NCI-H1048 (cell line): ENCODE measurements at regions not wholly inside any gene's neighbourhood (a gene's known extent, or its start where the extent isn't known, plus 50 kb on each side); places are given as distances from the start of the nearest gene placed in this dataset.
A peak's percentile ranks its signal among the peaks of the same experiment; 100 is the strongest.
"Not testable (repeated sequence)": the region's sequence is repeated elsewhere in the genome, so short reads cannot be mapped to it uniquely, and the experiment has no call there.

Experiments
- DNase-seq: peaks from one replicate; lab custom pipeline; 2025; lab: John Stamatoyannopoulos, UW

DNA sequence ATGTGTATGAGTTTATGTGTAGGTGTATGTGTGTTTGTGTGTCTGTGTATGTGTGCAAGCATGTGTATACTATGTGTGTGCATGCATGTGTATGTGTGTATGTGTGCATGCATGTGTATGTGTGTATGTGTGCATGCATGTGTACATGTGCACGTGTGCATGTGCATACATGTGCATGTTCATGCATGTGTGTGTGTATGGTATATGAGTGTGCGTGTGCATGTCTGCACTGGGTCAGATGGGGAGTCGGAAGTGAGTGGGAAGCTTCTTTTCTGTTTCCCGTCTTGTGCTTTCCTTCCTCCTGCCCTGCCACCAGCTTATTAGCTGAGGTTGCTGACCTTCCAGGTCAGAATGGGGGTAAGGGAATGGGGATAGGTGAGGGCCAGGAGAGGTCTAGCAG lies 174.7 kb downstream of the MAP2K4 start:
- no peak for DNase-seq

DNA sequence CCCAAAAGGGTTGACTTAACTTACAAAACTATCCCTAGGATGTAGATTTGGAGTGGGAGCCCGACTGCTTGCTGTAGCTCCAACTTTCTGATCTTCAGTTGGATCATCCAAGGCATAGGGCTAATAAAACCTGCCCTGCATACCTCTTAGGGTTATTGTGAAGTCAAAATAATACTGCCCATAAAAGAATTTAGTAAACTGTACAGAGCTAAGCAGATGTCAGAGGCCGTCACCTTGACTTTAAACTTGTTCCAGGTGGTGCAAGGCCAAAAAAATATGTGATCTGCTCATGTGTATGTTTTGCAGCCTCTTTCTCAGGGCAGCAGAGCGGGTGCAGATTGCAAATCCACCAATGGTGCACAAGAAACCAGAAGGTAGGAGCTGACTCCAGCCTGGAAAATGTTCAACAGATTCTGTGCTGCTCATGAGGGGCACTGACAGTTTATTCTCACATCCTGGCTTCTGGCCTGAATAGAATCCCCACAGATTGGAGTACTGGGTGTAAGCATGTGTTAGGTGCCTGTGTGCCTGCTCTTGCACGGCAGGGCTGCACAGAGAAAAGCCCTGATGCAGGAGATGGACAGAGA lies 180.7 kb downstream of the MAP2K4 start:
- no peak for DNase-seq

DNA sequence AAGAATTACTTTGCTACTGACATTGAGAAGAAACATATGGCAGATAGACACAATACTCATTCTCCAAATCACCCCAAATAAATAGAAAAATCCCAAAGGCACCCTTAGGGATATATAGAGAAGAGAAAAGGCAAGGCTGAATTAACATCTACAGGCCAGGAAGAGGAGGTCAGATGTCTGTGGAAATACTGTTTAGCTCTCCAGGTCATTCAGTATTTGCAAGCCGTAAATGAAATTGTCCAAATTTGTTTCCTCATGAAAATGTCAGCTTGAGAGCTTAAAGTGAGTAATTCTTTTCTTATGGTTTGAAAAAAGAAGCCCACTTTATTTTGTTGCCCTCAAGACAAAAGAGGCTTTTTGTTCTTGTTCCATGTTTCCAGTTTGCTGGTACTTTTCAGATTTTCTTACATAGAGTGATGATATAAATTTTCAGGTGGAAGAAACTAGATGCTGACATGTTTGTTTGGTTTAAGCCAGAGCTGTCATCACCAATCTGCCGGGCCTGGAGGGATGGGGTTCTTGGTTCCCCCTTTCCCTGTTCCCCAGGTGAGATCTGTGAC lies 189.0 kb downstream of the MAP2K4 start:
- no peak for DNase-seq

DNA sequence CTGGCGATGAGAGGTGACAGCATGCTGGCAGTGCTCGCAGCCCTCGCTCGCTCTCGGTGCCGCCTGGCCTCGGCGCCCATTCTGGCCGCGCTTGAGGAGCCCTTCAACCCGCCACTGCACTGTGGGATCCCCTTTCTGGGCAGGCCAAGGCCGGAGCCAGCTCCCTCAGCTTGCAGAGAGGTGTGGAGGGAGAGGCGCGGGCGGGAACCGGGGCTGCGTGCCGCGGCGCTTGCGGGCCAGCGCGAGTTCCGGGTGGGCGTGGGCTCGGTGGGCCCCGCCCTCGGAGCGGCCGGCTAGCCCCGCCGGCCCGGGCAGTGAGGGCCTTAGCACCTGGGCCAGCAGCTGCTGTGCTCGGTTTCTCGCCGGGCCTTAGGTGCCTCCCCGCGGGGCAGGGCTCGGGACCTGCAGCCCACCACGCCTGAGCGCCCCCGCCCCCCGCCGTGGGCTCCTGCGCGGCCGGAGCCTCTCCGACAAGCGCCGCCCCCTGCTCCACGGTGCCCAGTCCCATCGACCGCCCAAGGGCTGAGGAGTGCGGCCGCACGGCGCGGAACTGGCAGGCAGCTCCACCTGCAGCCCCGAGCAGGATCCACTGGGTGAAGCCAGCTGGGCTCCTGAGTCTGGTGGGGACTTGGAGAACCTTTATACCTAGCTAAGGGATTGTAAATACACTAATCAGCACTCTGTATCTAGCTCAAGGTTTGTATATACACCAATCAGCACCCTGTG lies 200.2 kb downstream of the MAP2K4 start:
- DNase-seq: not testable (repeated sequence)

DNA sequence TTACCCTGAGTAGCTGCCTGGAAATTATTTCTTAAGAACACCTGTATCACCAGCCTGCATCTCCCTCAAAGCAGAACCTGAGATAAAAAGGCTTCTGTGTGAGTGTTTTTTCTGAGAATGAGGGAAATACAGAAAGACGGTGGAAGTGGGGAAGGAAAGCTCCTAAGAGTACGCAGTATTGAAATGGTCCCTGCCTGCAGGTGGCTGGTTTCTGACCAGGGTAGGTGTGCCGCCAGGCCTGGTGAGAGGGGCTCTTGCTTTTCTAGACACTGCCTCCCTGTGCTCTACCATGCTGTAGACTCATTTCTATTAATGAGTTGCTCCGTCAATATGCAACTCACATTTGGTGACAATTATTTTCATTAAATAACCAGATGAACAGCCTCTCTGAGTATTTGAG lies 201.7 kb downstream of the MAP2K4 start:
- no peak for DNase-seq

DNA sequence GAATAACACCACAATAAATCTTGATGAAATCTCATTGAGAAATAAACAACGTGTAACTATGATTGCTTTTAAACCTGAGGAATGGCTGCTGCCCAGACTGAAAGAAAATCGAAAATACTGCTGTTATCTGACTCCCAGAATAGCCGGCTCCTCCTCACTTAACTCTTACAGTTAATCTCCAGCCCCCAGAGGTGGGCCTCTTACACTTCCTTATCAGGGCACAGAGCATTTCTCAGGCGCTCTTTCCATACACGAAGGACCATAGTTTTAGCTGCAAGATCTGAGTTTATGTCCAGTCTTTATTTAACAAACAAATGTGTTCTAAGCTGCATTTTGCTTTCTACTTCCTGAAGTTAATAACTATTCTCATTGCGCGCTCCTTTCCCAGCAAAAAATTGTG lies 206.9 kb downstream of the MAP2K4 start:
- DNase-seq: no peak

DNA sequence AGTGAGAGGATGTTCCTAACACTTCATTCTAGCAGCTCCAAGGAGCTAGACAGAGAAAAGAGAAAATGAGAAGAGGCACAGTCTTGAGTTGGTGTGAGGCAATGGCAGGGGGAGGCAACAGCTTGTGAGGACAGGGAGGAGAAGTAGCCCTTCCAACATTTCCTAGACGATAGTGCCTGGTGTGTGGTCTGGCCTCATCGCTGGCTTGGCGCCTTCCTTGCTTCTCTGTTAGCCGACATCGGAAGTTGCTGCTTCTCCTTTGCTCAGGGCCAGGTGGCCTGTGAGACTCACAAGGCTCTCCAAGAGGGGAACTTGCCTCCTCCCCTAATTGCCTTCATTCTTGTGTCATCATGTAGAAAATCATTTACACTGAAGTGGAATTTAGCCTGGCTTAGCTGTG lies 208.7 kb downstream of the MAP2K4 start:
- no peak for DNase-seq

DNA sequence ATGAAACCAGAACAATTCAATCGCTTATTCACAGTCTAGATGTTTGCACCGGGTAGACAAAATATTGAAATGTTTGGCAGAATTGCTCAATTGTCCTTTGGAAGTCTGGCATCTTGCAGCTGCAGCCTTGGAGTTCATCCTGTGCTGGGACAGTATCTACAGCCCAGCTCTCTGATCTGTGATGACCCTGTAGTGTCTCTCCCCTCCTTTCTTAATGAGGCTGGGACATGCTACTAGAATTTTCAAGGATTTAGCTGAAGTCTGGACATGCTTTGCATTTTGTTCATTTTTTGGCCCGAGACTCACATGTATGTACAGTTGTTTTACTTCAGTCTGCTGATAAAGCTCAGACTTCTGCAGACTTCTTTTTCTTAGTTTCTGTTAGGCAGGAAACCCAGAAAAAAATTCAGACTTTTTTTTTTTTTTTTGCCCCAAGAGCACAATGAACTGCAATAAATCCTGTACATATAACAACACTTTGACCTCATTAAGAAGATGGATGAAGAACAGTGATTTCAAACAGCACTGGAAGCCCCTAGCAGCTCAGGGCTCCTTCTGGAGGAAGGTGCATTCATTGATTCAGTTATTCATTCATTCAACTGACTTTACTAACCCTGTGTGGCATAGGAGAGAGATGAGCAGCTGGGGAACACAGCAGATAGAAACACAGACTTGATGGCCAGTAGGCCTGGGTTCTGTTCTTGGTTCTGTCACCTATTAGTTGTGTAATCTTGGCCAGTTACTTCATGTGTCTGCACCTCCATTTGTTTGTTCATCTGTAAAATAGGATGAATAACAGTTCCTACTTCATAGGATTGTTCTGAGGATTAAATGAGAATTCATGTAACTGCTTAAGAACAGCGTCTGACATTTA lies 210.0 kb downstream of the MAP2K4 start:
- no peak for DNase-seq

DNA sequence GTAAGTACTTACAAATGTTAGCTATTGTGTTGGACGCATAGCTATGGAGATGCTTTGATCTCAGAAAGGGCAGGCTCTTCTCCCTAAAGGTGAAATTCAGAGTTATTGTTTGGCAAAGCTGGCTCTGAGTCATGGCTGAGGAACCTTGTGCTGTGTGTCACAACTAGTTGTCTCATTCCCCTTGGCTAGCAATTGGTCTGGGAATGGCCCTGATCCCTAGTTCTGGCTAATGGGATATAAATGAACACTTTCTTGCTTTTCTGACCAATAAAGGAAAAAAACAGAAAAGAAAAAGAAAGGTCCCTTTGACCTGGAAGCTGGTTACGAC lies 210.6 kb downstream of the MAP2K4 start:
- DNase-seq: no peak

DNA sequence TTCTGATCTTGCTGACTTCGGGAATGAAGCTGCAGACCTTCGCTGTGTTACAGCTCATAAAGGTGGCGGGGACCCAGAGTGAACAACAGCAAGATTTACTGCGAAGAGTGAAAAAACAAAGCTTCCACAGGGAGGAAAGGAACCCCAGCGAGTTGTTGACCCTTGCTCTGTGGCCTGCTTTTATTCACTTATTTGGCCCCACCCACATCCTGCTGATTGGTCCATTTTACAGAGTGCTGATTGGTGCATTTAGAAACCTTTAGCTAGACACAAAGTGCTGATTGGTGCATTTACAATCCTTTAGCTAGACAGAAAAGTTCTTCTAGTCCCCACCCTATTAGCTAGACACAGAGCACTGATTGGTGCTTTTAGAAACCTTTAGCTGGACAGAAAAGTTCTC lies 218.3 kb downstream of the MAP2K4 start:
- DNase-seq: not testable (repeated sequence)

DNA sequence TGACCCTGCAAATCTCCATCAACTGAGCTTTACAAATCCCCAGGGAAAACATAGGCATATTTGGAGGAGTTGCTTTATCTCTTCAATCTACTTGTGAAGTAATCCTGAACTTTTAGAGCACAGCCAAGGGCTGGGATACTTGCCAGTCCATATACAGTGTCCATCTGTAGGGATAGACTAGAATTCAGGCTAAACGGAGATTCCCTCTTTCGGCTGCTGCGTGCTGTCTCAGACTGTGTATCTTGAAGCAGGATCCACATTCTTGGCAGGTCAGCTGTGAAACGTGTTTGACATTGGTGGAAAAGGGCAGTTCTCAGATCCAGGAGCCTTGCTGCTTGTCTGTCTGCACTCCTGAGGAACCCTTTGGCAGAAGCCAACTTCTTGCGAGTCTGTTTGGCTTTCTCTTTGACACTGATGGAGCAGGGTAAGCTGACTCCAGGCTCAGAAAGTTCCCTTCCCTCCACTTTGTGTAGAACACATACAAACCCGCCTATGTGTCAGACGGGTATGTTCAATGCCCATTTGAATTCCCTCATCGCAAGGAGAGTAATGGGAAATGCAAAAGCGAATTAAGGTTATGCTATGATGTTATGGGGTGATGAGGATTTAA lies 221.8 kb downstream of the MAP2K4 start:
- no peak for DNase-seq

DNA sequence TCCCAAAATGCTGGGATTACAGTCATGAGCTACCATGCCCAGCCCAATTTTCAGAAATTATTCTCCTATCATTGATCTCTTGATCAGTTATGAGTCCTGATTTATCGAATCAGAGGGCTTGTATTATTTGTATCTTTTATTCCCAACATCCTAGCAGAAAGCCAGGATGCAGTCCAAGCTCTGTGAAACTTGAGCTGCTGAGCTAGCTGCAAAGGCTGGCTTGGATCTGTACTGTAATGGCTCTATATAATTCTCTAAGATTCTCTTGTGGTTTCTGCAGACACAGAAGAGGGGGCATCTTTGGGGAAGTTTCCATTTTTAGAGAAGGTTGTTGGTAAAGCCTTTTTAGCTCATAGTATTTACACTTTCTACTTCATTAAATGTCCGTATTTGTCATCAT lies 227.1 kb downstream of the MAP2K4 start:
- DNase-seq: no peak

DNA sequence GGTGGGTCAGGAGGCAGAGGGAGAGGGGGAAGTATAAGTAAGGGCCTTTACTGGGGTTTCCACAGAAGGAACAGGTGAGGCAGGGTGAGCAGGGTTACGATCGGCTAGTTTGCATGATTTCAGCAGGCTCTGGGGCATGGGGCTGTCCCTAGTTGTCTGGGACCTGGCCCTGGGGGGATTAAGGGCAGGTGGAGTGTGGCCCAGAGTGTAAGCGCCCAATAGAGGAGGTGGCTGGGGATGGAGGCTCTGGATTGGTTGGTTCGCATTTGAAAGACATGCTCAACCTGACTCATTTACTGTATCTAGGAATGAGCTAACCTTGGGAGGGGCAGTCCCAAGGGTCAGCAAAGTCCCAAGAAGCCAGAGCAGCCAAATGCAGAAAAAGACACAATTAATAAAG lies 230.3 kb downstream of the MAP2K4 start:
- DNase-seq: no peak

DNA sequence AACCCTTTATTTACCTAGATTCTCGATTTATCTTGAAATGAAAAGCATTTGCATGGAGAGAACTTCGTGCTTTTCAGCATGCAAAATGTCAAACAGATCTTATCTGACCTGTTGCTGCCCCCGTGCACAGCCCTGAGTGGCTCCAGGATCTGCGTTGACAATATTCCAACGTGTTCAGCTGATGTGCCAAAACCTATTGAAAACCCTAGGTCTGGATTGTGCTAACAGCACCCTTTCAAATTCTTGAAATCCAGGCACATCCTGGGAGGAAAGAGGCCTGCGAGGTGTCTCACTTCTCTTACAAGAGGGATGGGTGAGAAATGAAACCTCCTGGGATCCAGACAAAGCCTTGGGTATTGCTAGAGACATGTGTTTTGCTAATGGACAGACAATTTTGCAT lies 231.8 kb downstream of the MAP2K4 start:
- DNase-seq: no peak

DNA sequence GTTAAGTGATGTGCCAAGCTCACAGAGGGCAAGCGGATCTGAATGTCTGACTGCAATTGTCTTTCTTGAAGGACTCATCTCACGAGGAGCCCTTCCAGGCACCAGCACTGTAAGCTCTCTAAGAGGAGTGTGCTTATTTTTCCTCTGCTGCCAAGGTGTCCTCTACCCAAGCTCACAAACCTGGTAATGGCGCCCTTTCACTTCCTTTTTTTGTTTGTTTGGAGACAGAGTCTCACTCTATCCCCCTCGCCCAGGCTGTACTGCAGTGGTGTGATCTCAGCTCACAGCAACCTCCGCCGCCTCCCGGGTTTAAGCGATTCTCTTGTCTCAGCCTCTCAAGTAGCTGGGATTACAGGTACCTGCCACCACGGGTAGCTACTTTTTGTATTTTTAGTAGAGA lies 233.8 kb downstream of the MAP2K4 start:
- no peak for DNase-seq

DNA sequence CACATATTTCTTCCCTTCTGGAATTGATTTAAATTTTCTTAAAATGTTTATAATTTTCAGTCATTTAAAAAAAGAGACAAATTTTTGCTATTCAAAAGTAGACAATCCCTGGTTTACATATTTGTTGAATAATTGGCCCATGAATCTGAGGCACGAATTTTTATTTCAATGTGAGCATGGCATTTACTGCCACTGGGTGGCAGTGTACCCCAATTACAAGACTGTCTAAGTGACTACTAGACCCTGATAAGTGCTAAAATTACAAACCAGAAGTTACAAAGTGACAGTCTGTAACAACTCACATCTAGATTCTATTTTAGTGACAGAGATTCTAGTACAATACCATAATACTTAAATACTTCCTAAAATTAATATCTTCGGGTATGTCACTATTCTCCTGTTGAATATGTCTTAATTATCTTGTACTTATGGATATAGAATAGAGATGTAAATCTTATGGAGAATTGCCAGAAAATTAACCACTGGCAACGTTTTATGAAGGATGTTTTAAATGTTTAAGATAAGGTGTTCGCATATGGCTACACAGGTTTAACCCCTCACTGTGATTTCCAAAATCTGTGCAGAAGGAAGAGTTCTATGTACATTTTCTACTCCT lies 235.8 kb downstream of the MAP2K4 start:
- peak; percentile 17 for DNase-seq

DNA sequence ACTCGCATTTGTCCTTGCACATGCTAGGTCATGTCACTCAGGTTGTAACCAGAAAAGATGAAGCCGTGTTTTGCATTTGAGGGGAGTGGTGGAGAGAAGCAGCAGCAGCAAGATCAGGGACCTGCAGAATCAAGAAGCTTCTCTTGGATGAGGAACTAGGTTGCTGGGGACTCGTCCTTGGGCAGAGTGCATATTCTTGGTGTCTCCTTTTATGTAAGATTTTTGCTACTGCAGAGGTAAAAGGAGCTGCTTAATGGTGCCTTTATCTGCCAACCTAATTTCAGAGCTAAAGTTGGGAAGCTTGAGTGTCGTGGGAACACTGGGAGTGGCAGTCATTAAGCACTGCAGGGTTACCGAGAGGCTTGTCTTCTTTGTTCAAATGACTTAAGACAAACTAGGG lies 236.5 kb downstream of the MAP2K4 start:
- DNase-seq: no peak

DNA sequence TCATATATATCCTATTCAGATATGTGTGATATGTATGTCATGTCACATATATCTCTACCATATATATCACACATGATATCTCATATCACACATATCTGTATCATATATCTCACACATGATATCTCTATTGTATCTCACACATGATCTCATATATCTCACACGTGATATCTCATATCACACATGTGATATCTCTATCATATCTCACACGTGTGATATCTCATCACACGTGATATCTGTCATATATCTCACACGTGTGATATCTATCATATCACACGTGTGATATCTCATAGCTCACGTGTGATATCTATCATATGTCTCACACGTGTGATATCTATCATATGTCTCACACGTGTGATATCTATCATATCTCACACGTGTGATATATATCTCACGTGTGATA lies 240.7 kb downstream of the MAP2K4 start:
- DNase-seq: no peak

DNA sequence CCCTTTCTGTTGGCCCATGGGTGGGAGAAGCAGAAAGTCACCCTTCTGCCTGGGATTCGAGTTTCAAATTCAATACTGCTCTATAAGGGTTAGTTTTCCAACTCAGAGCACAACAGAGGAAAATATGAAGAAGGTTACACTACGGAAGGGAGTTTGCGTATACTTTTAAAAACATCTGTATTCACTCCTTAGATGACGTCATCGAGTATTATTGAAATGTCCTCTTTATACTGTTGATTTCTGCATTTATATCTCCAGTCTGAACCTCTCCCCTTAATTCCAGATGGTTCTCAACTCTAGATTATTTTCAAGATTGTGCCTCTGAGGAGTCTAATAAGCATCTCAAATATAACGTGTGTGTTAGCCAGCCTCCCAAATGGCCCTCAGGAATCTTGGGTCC lies 249.1 kb downstream of the MAP2K4 start:
- no peak for DNase-seq

DNA sequence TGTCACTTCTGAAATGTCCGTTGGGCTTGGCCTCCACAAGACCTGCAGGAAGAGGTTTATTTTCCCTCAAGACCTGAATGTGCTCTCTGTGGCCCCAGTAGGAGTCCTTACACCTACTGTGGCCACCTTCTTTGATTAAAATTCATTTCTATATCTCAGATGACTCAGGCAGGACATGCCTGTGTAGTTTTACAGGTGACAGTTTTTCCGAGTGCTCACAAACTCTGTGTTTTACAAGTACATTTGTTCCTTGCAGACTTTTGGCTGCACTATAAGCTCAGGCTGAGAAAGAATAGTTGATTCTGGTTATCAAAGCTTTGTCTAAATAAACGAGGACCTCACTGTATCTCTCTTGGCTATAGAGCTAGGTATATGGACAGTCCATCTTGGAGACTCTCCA lies 257.1 kb downstream of the MAP2K4 start:
- no peak for DNase-seq

DNA sequence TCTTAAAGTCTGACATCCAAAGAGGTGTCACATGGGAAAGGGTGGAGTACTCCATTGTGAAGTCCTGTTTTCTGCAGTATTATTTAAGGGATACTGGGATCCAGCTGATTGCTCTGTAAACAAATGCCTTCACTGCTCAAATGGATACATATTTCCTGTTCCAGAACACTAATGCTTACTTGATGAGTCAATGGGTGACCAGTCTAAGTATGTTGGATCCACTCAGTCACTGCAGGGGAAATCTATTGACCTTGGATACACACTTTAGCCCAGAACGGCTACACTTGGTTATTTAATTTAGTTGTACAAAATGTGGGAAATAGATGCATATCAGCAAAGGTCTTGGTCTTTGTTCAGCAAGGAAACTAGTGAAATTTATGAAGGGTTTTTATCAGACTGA lies 261.4 kb downstream of the MAP2K4 start:
- no peak for DNase-seq

DNA sequence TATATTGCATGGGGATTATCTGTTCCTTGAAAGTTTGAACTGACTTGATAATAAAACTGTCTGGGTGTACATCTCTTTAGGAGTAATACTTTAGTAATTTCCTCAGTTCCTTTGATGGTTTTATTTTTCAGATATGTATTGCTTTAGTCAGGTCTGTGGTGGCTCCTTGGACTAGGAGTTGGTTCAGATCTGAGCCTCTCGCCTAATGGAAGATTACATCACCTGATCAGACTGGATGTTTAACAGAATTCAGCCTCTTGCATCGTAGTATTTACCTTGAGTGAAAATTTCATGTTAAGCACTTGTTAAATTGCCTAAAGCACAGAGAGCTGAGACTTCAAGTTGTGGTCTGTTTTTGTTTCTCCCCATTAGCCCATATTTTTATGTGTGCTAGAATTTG lies 267.3 kb downstream of the MAP2K4 start:
- no peak for DNase-seq
